ENCODE measurements at regions not wholly inside any gene's neighbourhood (a gene's known extent, or its start where the extent isn't known, plus 50 kb on each side); places are given as distances from the start of the nearest gene placed in this dataset.

GRCh38 chrY:8553614-8554013 lies 783.6 kb upstream of the TSPY4 start:
- peaks cover 3% of the 10 kb centered on the region; the same call in 1 of the 3 replicates for H3K36me3 Mint-ChIP-seq (ENCODE audit: low read depth)
- no peaks in the 10 kb centered on the region for H3K4me1 Mint-ChIP-seq
- H3K4me1 ChIP-seq (ENCODE audit: insufficient read depth): no peaks in the 10 kb centered on the region
- ATAC-seq: no peak
- no peak overlapping the region for H2AFZ ChIP-seq
- H3K4me3 ChIP-seq: no peak overlapping the region
- no peaks in the 10 kb centered on the region for H3K79me2 ChIP-seq (replicated peaks; ENCODE audit: insufficient read depth)
- no peaks in the 10 kb centered on the region for H3K36me3 ChIP-seq (ENCODE audit: insufficient read depth)
- no peaks in the 10 kb centered on the region for H3K27me3 ChIP-seq (ENCODE audit: insufficient read depth)
- H3K4me3 Mint-ChIP-seq: no peak overlapping the region
- H3K27me3 Mint-ChIP-seq (ENCODE audit: insufficient read depth, low read depth, poor library complexity): no peaks in the 10 kb centered on the region
- TF ChIP-seq CREB1 (CRISPR knock-in tag; IDR thresholded peaks at IDR 0.05; ENCODE audit: low read depth) (no peak), REST (IDR thresholded peaks at IDR 0.05; ENCODE audit: unreplicated experiment) (no peak), POLR2AphosphoS5 (IDR thresholded peaks at IDR 0.05; ENCODE audit: low read depth) (no peak), ZNF331 (CRISPR knock-in tag; IDR thresholded peaks at IDR 0.05; ENCODE audit: low read depth) (no peak), EZH2phosphoT487 (IDR thresholded peaks at IDR 0.05; ENCODE audit: unreplicated experiment) (no peak)
- H3K9me3 Mint-ChIP-seq: peaks cover 82% of the 10 kb centered on the region
- H3K9me2 ChIP-seq (ENCODE audit: insufficient read depth): no peaks in the 10 kb centered on the region
- H3K27ac ChIP-seq (ENCODE audit: low read depth): no peak overlapping the region
- no peaks in the 10 kb centered on the region for H4K20me1 ChIP-seq (replicated peaks; ENCODE audit: insufficient read depth)
- DNase-seq (ENCODE audit: low spot score): no peak
- H3K27ac Mint-ChIP-seq: no peak overlapping the region
- no peak overlapping the region for H3K4me2 ChIP-seq
- no peaks in the 10 kb centered on the region for H3F3A ChIP-seq (replicated peaks; ENCODE audit: low read depth)

GRCh38 chrY:8561385-8561784 lies 775.9 kb upstream of the TSPY4 start:
- Histone ChIP-seq H3K79me2 (replicated peaks; ENCODE audit: insufficient read depth) (no peaks in the 10 kb centered on the region), H4K20me1 (replicated peaks; ENCODE audit: insufficient read depth) (no peaks in the 10 kb centered on the region), H3K27me3 (ENCODE audit: insufficient read depth) (no peaks in the 10 kb centered on the region), H3K27ac (ENCODE audit: low read depth) (no peak overlapping the region), H3K4me1 (ENCODE audit: insufficient read depth) (no peaks in the 10 kb centered on the region), H3F3A (replicated peaks; ENCODE audit: low read depth) (no peaks in the 10 kb centered on the region), H3K4me3 (no peak overlapping the region), H2AFZ (no peak overlapping the region), H3K9me2 (ENCODE audit: insufficient read depth) (no peaks in the 10 kb centered on the region), H3K4me2 (no peak overlapping the region), H3K36me3 (ENCODE audit: insufficient read depth) (no peaks in the 10 kb centered on the region)
- no peak for DNase-seq (ENCODE audit: low spot score)
- peaks cover 3% of the 10 kb centered on the region; the same call in 2 of the 3 replicates for H3K36me3 Mint-ChIP-seq (ENCODE audit: low read depth)
- H3K27me3 Mint-ChIP-seq (ENCODE audit: insufficient read depth, low read depth, poor library complexity): peaks cover 3% of the 10 kb centered on the region
- no peaks in the 10 kb centered on the region for H3K4me1 Mint-ChIP-seq
- H3K4me3 Mint-ChIP-seq: no peak overlapping the region
- peaks cover 89% of the 10 kb centered on the region for H3K9me3 Mint-ChIP-seq
- no peak for ATAC-seq
- H3K27ac Mint-ChIP-seq: no peak overlapping the region
- TF ChIP-seq ZNF462 (CRISPR knock-in tag; IDR thresholded peaks at IDR 0.05) (no peak), CREB1 (CRISPR knock-in tag; IDR thresholded peaks at IDR 0.05; ENCODE audit: low read depth) (no peak), EZH2phosphoT487 (IDR thresholded peaks at IDR 0.05; ENCODE audit: unreplicated experiment) (no peak), ZNF331 (CRISPR knock-in tag; IDR thresholded peaks at IDR 0.05; ENCODE audit: low read depth) (no peak), POLR2AphosphoS5 (IDR thresholded peaks at IDR 0.05; ENCODE audit: low read depth) (no peak)
